Urinary bladder (tissue), 3 donors: ENCODE measurements at regions not wholly inside any gene's neighbourhood (a gene's known extent, or its start where the extent isn't known, plus 50 kb on each side); places are given as distances from the start of the nearest gene placed in this dataset.

Experiments
- DNase-seq: peaks from one replicate; pipeline ENCODE4 v3.0.0-alpha.2; 2015; ENCODE audit errors: extremely low spot score
- H3K27ac ChIP-seq: one replicate; pipeline ENCODE4 v1.5.1; 2013; ENCODE audit warnings: low read depth, mild to moderate bottlenecking, moderate library complexity
- H3K36me3 ChIP-seq: one replicate; pipeline ENCODE4 v1.6.1; 2013; ENCODE audit warnings: mild to moderate bottlenecking, moderate library complexity; ENCODE audit not compliant: insufficient read depth
- H3K4me1 ChIP-seq: one replicate; pipeline ENCODE4 v1.6.1; 2013; ENCODE audit warnings: mild to moderate bottlenecking, moderate library complexity; ENCODE audit not compliant: insufficient read depth
- H3K4me3 ChIP-seq: one replicate; pipeline ENCODE4 v1.5.1; 2013; ENCODE audit warnings: low read depth, low read length
- WGBS: extraction: QIAGEN DNeasy Blood & Tissue Kit; methylation state at CpG from one replicate; pipeline ENCODE4 v1.1.7; 2013; 5-methylcytosine and 5-hydroxymethylcytosine counted together
- donor health status: healthy with polysubstance abuse.
- donor health status: healthy.

- 87% methylated on average over 12 of the region's 12 CpGs for WGBS
- DNase-seq: no peak
- H3K4me1 ChIP-seq: no peaks in the 10 kb centered on the region
- H3K36me3 ChIP-seq: no peaks in the 10 kb centered on the region
- H3K4me3 ChIP-seq: no peak overlapping the region
- no peak overlapping the region for H3K27ac ChIP-seq
Observed at GRCh38 chr22:47610281-47610680, 847.8 kb downstream of the TBC1D22A start.

GRCh38 chr22:47609653-47610052 lies 847.2 kb downstream of the TBC1D22A start:
- Histone ChIP-seq H3K27ac (no peak overlapping the region), H3K36me3 (no peaks in the 10 kb centered on the region), H3K4me3 (no peak overlapping the region), H3K4me1 (no peaks in the 10 kb centered on the region)
- DNase-seq: no peak
- 81% methylated on average over 13 of the region's 13 CpGs for WGBS

- Histone ChIP-seq H3K36me3 (no peaks in the 10 kb centered on the region), H3K4me1 (no peaks in the 10 kb centered on the region), H3K4me3 (no peak overlapping the region), H3K27ac (no peak overlapping the region)
- 76% methylated on average over 3 of the region's 3 CpGs for WGBS
- no peak for DNase-seq
Observed at GRCh38 chr22:47608421-47608820, 846.0 kb downstream of the TBC1D22A start.

- Histone ChIP-seq H3K36me3 (no peaks in the 10 kb centered on the region), H3K4me3 (no peak overlapping the region), H3K27ac (no peak overlapping the region), H3K4me1 (no peaks in the 10 kb centered on the region)
- DNase-seq: no peak
- 81% methylated on average over 7 of the region's 7 CpGs for WGBS
Observed at GRCh38 chr22:47607486-47607885, 845.0 kb downstream of the TBC1D22A start.

GRCh38 chr22:47606426-47606825 lies 844.0 kb downstream of the TBC1D22A start:
- no peak for DNase-seq
- no peak overlapping the region for H3K27ac ChIP-seq
- WGBS: 88% methylated on average over 9 of the region's 9 CpGs
- no peaks in the 10 kb centered on the region for H3K4me1 ChIP-seq
- no peaks in the 10 kb centered on the region for H3K36me3 ChIP-seq
- H3K4me3 ChIP-seq: no peak overlapping the region

- Histone ChIP-seq H3K27ac (no peak overlapping the region), H3K4me3 (no peak overlapping the region), H3K4me1 (no peaks in the 10 kb centered on the region), H3K36me3 (no peaks in the 10 kb centered on the region)
- DNase-seq: no peak
- 70% methylated on average over 5 of the region's 5 CpGs for WGBS
Observed at GRCh38 chr22:47605886-47606285, 843.4 kb downstream of the TBC1D22A start.

GRCh38 chr22:47605441-47605840 lies 843.0 kb downstream of the TBC1D22A start:
- WGBS: 65% methylated on average over 15 of the region's 15 CpGs
- Histone ChIP-seq H3K27ac (no peak overlapping the region), H3K4me3 (no peak overlapping the region), H3K36me3 (no peaks in the 10 kb centered on the region), H3K4me1 (no peaks in the 10 kb centered on the region)
- no peak for DNase-seq

- Histone ChIP-seq H3K36me3 (no peaks in the 10 kb centered on the region), H3K4me3 (no peak overlapping the region), H3K27ac (no peak overlapping the region), H3K4me1 (no peaks in the 10 kb centered on the region)
- WGBS: 89% methylated on average over 3 of the region's 3 CpGs
- no peak for DNase-seq
Observed at GRCh38 chr22:47604563-47604962, 842.1 kb downstream of the TBC1D22A start.

GRCh38 chr22:47602732-47603131 lies 840.3 kb downstream of the TBC1D22A start:
- no peak for DNase-seq
- H3K36me3 ChIP-seq: no peaks in the 10 kb centered on the region
- H3K27ac ChIP-seq: no peak overlapping the region
- no peak overlapping the region for H3K4me3 ChIP-seq
- no peaks in the 10 kb centered on the region for H3K4me1 ChIP-seq
- 86% methylated on average over 3 of the region's 3 CpGs for WGBS

- Histone ChIP-seq H3K27ac (no peak overlapping the region), H3K4me3 (no peak overlapping the region), H3K36me3 (no peaks in the 10 kb centered on the region), H3K4me1 (no peaks in the 10 kb centered on the region)
- WGBS: 79% methylated on average over 10 of the region's 10 CpGs
- no peak for DNase-seq
Observed at GRCh38 chr22:47601666-47602065, 839.2 kb downstream of the TBC1D22A start.

GRCh38 chr22:47600791-47601625 lies 838.6 kb downstream of the TBC1D22A start:
- H3K36me3 ChIP-seq: no peaks in the 10 kb centered on the region
- no peak overlapping the region for H3K4me3 ChIP-seq
- WGBS: 73% methylated on average over 16 of the region's 16 CpGs
- H3K4me1 ChIP-seq: no peaks in the 10 kb centered on the region
- no peak for DNase-seq
- H3K27ac ChIP-seq: no peak overlapping the region

GRCh38 chr22:47600281-47600680 lies 837.8 kb downstream of the TBC1D22A start:
- Histone ChIP-seq H3K27ac (no peak overlapping the region), H3K4me3 (no peak overlapping the region), H3K4me1 (no peaks in the 10 kb centered on the region), H3K36me3 (no peaks in the 10 kb centered on the region)
- WGBS: 66% methylated on average over 10 of the region's 11 CpGs
- DNase-seq: no peak

- DNase-seq: no peak
- Histone ChIP-seq H3K4me1 (no peaks in the 10 kb centered on the region), H3K27ac (no peak overlapping the region), H3K36me3 (no peaks in the 10 kb centered on the region), H3K4me3 (no peak overlapping the region)
- 61% methylated on average over 10 of the region's 10 CpGs for WGBS
Observed at GRCh38 chr22:47599753-47600152, 837.3 kb downstream of the TBC1D22A start.

- DNase-seq: no peak
- Histone ChIP-seq H3K4me3 (no peak overlapping the region), H3K36me3 (no peaks in the 10 kb centered on the region), H3K27ac (no peak overlapping the region), H3K4me1 (no peaks in the 10 kb centered on the region)
- 95% methylated on average over 6 of the region's 6 CpGs for WGBS
Observed at GRCh38 chr22:47598864-47599263, 836.4 kb downstream of the TBC1D22A start.
